Activated CD4-positive, alpha-beta T cell treated with anti-CD3 and anti-CD28 coated beads for 4 hours (primary cell): ENCODE measurements at regions not wholly inside any gene's neighbourhood (a gene's known extent, or its start where the extent isn't known, plus 50 kb on each side); places are given as distances from the start of the nearest gene placed in this dataset.

Experiments
- DNase-seq, 2 donors: peaks; one replicate each; pipeline ENCODE4 v3.0.0-alpha.2; 2020

DNA sequence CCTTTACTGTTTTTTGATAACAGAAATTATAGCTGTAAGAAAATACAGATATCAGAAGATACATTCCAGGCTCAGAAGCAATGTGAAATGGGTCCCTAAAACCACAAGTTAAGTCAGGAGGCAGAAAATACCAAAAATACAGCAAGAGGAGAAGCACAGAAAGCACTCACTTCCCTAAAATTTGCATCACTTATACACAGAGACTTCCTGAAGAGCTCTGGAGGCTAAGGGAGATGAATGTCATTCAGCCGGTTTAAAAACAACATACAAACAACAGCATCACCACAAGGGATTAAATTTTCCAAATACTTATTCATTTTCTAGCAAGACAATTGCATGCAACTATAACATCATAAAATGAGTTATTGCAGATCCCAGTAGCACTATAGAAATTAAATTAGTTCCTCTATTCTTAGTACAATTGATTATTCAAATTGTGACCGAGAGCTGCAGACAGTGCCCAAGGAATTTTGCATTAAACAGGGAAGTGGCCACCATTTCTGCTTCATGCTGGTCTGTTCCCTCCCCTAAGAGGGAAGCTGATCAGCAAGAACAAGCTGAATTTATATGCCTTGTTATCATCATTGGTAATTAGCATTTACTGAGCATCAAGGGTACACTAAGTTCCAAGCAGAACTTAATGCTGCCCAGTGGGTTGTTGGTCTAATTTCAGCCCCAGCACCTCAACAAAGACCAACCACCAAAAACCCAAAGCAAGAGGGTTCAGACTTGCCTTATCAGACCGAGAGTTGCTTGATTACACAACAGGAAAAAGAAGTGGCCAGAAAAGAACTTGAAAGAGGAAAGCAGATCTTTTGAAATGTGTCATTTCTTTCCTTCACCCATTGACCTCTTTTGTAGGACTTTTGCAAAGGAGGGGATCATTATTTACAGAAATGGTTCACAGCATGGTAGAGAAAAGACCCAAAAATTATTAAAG, 140.7 kb downstream of the KCTD12 start:
- DNase-seq = no peak

DNA sequence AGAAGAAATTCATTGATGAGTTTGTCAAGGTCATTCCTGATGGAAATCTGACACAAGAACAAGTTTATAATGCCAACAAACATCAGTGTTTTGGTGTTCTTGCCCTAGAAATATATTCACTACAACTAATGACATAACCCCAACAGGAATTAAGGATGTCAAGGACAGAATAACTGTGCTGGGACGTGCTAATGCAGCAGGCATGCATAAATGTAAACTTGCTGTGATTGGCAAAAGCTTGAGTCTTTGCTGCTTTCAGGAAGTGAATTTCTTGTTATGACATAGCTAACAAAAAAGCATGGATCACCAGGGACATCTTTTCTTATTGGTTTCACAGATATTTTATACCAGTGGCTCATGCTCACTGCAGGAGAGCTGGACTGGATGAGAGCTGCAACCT, 144.6 kb downstream of the KCTD12 start:
- no peak for DNase-seq

DNA sequence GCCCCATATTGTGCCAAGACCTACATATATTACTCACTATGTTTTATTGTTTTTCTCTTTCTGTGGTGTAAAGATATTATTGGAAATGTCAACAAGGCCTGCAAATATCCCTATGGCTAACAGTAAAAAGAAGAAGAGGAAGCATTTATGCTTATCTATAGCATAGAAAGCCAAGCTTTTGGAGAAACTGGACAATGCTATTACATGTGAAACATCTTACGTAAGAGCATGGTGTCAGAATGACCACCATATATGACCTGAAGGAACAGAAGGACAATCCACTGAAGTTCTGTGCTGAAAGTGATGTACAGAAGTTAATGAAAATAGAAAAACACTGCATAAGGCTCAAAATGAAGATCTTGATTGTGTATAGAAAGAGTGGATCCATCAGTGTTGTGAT, 145.2 kb downstream of the KCTD12 start:
- DNase-seq = no peak

DNA sequence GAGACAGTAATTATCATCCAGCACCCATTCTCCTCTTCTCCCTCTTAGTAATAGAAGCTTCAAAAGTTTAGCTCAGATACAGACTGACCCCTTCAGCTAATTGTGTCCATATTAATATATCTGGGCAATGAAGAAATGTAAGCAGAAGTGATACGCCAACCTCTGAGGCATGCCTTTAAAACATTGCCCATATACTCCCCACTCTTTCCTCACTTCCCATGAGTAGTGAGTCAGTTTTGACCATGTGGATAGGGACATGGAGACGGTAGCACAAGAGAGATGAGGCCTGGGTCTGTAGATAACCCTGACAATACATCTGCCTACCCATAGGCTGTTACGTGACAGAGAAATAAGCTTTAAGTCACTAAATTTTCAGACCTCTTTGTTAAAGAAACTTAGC, 147.6 kb downstream of the KCTD12 start:
- DNase-seq = no peak

DNA sequence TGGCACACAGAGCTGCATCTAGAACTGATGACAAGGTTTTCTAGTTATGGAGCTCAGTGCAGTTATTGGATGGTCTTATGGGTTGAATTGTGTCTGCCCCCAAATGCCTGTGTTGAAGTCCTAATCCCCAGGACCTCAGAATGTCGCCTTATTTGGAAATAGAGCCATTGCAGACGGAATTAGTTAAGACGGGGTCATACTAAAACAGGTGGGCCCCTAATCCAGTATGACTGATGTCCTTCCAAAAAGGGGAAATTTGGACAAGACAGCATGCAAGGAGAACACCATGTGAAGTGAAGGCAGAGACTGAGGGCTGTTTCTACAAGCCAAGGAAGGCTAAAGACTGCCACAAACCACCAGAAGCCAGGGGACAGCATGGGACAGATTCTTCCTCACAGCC, 148.7 kb downstream of the KCTD12 start:
- DNase-seq = no peak

DNA sequence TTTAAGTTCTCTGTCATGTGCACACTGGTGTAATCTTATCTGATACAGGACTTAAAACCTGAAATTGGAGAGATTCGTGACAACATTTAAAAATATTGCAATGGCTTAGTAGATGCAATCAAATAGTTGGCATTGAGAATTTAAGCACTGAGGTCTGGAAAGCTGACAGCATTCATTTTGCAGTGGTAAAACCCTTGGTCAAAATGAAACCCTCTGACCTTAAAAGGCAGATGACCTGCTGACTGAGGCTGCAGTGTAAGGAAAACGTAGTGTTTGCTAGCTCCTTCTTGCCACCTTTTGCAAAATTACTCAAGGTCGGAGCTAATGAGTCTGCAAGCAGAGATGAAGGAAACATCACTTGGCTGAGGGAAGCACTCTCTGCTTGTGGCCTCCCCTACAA, 150.6 kb downstream of the KCTD12 start:
- DNase-seq = no peak

DNA sequence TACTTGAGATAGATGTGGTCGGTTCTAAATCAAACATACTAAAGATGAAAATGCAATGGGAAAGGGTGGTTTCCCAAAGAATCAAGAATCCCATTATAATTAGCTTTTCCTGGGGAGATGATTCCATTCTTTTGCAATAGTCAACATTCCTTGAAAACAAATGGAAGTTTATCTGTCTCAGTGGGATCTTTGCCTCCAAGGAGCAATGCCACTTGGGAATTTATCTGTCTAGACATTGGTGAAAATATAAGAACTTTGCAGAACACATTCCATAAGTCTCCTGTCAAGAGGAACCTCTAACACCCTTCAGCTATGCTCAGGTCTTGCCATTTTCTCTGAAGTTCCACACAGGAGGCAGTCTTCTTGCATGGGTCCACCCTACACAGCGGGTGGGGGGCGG, 152.5 kb downstream of the KCTD12 start:
- DNase-seq = no peak

DNA sequence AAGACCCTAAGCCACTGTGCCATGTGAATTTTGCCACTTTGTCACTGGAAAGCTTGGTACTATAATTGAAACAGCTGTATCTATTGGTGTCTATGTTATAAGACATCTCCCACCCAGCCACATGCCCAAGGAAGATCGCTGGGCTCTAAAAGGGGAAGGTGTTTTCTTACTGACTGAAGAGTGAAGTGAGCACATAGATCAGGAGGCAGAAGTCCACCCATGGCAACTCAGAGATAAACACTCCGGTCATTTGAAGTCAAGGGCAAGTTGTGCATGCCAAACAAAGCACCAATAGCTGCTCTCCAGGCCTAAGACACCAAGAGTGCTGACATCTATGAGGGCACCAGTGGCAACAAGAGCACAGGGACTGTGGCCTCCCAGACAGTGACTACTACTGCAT, 153.8 kb downstream of the KCTD12 start:
- no peak for DNase-seq

DNA sequence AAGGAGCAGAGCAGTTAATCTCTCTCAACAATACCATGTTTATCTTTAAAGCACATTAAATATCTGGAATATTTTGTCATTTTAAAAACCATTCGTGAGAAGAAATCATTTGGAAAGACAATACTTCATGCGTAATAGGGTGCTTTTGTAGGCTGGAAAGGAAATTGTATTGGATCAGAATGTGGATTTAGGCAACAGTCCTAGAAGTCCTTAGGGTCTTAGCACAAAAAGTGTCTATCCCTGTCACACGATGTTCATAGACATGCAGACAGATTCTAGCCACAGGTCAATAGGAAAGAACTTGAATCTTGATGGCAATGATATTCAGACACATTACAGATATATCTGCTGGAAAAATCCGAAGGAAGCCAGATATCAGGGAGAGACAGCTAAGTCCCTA, 156.0 kb downstream of the KCTD12 start:
- DNase-seq = no peak

DNA sequence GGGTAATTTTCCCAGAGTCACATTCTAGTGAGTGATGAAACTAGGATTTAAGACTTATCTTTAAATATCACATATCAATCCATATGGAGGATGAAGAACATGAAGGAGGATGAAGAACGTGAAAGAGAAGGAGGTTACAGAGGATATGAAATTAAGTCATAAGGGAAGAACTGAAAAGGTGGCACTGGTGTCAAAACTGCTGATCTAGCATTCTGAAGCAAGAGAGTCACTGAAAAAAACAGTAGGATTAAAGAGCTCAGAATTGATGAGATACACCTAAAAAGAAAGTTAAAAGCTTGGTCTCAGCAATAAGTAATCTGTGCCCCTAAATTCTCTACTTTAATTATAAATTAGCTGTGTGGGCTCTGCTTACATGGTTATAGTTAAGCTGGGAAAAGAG, 156.5 kb downstream of the KCTD12 start:
- no peak for DNase-seq

DNA sequence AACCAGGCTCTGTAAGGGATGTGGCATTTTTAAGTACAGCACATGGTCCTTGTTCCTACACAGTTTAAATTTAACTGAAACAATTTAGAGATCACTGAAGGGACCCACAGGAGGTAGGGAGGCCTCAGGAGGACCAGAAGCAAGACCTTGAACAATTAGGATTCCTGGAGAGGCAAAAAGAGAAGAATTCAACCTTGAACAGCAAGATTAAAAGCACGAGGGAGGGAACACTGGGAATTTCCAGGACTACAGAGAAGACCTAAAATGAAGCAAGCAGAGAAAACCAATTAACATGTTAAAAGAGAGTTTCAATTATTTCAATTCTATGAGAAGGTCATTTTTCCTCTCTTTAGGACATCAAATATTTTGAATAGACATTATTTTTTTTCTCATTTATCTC, 160.3 kb downstream of the KCTD12 start:
- DNase-seq = no peak

DNA sequence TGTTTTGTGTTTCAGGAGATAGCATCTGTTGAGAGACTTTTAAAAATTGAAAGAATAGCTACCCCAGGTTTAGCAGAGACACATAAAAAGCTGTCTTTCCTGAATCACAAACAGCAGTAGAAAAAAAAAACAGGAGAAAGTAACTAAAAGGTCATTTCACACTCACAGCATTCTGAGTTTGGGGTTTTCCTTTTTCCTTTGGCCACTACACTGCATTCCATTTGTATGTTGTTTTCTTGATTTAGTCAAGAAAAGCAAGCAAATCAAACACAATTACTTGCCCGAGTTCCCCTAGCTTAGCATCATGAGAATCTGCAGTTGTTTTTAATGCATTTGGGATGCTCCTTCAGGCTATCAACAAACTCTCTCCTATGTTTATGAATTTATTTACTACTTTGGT, 161.0 kb downstream of the KCTD12 start:
- DNase-seq = no peak

DNA sequence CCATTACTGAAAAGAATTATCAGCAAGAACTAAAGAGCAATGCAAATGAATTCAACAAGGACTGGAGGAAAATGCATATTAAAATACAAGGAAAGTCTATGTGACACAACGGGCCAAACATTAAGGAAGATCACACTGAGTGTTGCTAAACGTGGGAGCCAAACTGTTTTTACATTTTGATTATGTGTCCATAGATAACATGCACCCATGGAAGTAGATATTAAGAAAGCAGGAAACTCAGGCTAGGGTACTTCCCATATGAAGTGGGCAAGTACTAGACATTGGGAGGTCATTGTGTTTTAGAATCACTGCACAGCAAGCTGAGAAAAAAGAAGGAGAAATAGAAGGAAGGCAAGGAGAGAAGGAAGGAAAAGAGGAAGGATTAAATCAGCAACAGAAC, 161.8 kb downstream of the KCTD12 start:
- DNase-seq = no peak

DNA sequence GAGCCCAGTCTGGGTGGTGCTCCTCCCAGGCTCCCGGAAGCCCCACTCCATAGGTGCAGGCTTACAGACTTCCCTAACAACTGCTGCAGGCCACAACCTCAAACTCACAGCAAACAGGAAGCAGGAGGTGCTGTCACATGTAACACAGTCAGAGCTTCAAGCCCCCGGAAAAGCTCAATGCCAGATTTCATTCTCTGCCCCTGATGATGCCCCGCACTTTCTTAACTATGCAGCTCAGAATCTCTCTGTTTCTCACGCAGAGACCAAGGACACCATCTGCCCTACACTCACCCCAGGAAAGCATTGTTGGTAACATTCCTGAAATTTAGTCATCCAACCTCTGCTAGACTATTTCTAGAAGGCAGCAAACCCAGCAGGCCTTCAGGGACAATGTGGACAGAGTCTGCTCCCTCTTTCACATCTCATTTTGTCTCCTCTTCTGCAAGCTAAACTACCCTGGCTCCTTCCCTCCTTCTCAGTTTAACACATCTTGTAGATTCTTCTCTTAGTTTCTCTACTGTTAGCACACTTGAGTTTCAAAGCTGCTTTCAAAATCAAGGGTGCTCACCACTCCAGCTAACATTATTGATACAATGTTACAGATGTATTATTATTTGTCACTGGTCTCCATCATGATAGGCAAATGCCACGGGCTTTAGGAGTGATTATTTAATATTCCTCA, 162.5 kb downstream of the KCTD12 start:
- DNase-seq = no peak

DNA sequence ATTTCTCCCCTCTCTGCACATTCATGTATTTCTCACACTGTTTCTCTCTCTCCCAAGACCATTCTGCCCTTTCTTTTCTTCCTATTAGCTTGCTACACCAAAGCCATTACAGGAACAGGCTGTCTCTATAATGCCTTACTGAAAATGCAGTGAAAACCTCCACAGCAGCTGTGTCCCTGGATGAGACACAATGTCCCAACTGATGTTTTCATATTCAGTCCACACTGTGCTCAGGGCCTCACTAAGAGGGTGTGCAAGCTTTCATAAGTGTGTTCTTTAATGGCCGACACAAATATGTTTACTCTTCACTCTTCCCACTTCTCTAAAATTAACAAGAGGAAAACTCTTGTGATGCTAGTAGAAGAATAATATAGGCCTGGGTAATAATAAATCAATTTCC, 163.4 kb downstream of the KCTD12 start:
- no peak for DNase-seq

DNA sequence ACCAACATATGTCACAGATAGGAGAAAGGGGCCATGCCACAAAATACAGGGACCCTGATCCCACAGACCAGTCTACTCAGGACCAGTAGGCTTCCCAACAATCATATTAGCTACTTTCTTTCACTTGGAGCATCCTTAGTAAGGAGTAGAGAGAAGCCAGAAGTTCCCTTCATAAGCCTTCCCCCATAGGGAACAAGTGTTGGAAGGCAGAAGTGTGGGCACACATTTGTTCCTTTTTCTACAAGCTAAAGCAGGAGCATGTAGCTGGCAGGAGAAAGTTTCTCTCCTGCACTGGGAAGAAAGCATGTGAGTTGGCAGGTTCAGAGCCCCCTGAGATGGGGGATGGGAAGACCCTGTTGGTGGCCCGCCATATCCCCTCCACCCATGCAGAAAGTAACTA, 165.4 kb downstream of the KCTD12 start:
- no peak for DNase-seq

DNA sequence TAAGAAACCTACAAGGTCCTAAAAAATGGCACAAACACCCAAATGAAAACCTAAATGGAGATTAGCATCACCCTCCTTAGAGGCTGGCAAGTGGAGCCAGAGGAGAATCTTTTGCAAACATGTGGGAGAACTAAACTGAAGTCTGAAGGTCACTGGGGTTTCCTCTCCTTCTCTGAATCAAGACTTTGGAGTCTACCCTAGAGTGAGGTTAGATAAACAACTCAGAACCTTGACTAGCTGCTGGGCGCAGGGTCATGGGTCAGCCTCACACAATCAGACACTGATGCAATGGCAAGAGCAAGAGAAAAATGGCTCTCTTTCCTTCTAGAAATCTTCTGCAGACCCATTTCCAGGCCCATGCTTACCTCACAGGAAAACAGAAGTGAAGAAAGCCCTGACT, 165.8 kb downstream of the KCTD12 start:
- DNase-seq = no peak

DNA sequence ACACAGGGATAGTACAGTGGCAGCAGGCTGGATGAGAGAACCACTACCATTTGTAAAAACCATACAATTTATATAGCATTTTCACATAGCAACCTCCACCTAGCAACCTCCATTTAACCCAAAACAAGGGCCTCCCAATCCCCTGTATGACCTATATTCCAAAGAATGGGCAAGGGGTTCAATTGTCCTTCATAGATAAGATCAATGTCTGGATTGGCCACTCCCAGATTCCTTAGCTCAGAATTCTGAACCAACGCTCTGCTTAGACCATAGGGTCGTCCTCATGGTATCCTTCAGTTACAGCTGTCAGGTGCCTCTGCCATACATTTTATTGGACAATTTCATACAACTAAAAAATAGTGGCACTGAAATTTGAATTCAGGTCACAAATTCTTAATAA, 166.2 kb downstream of the KCTD12 start:
- DNase-seq = no peak

DNA sequence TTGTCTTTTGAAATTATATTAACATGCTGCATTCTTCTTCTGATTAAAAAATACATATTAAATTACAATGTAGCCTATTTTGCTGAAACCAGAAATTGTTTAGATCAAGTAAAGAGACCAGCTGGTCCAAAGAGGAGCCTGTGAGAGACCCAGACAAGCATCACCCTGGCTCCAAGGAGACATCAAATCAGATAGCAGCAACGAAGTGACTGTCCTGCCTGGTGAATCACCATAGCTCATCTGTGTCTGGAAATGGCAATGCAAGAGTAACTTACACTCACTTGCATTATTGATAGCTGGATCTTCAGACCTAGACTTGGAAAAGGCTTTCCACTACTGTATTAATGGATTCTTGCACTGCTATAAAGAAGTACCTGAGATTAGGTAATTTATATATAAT, 169.1 kb downstream of the KCTD12 start:
- no peak for DNase-seq

DNA sequence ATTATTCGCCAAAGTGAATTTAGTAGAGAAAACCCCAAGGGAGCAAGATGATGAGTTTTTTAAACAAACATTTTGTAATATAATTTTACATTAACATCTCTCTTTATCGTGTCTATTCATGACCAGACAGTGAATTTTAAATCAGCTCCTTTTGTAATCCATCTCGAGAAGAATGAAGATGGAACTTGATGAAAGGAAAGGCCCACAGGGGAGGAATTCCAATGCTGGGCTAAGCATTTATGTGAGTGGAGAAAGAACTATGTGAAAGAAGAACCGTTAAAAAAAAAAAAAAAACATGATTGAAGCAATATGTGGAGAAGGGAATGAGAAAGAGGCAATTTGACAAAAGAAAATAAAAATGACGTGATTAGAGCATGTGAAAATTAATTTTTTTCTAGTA, 170.6 kb downstream of the KCTD12 start:
- DNase-seq = no peak

DNA sequence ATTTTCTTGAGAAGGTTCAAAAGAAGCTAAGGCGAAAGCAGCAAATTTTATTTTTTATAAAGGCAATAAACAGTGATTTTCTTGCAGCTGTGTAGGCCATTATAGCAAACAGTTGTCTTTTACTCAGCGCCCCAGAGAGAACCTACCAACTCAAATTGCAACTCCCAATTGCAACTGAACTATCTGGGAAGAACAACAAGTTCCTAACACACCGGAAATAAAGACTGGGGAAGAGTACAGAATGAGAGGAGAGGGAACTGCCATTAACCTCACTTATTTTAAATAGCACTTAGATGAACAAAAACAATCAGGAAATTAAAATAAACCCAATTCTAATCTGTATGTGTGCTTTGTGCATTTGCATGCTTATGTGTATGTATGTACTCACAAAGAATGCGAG, 171.1 kb downstream of the KCTD12 start:
- no peak for DNase-seq

DNA sequence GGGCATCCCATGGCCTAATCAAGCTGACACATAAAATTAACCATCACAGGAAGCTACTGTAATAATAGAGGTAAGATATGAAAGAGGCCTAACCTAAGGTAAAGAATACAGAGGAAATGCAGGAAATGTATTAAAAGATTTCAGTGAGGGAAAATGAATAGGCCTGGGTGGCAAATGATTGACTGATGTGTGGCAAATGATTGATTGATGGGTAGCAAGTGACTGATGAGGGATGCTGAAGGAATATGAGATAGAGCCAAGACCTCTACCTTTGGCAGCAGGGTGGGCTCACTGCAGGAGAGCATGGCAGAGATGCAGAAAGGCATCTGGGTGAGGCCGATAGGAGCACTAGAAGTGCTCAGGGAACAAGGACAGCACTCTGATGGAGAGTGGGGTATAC, 172.9 kb downstream of the KCTD12 start:
- DNase-seq = no peak

DNA sequence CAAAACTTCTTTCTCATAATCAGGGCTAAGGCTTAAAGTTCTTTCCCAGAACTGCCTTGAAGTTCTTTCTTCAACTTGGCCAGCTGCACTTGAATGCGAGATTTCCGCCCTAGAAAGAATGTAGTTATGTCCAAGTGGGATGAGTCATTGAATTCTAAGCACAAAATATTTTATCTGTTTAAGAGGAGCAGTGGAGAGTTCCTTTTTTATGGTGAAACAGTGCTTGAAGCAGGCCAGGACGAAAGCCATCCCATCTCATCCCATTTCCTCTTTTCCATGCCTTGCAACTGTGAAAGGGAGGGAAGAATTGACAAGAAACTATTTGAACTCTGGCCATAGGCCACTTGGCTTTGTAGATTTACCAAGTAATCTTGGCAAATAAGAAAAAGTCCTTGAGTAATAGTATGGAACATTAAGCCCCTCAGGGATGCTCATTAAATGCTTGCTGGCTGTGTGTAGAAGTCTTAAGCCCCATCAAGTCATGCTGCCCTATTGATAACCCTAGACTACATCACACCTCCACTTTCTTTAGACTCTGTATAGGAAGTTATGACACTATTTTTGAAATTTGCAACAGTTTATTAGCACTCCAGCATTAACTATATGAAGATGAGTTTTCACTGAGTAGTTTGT, 174.5 kb downstream of the KCTD12 start:
- DNase-seq = no peak

DNA sequence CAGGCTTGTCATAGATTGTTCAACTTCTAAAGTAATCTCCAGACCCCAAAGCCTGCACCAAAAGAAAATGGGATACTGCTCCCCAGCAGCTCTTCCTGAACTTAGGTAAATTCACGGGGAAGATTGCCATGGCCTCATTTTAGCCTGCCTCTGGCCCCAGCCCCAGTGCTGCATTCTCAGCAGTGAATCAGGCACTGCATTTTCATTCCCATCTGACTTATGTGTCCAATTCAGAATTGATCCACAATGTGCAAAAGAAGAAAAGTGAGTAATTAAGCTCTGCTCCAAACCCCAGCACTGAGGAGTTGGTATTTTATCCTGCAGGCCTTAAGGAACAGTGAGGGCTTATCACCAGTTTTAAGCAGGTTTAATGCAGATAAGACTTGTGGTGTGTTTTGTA, 176.4 kb downstream of the KCTD12 start:
- DNase-seq = no peak
